GM04503 (cell line): ENCODE measurements at regions not wholly inside any gene's neighbourhood (a gene's known extent, or its start where the extent isn't known, plus 50 kb on each side); places are given as distances from the start of the nearest gene placed in this dataset.
"Not testable (repeated sequence)": the region's sequence is repeated elsewhere in the genome, so short reads cannot be mapped to it uniquely, and the experiment has no call there.

Experiments used
- DNase-seq: peaks from one replicate; pipeline ENCODE4 v3.0.0-alpha.2; 2012; ENCODE audit warnings: low read depth

DNA sequence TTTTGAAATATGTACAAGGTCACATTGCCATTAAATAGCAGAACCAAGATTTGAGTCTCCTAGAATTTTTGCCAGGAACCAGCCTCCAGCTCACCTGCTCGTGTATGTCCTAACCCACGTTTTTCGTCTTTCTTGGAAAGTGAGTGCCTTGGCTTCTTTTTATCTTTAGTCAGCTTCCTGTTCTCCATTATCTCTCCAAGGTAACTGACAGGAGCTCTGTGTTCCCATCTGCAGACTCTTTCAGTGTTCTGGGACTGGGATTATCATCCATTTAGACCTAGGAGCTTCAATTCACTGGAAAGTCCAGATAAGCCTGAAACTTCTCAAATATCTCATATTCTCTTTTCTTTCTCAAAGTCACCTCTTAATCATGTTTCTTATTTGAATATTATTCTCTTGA, 193.7 kb downstream of the ZIC5 start:
- no peak for DNase-seq

DNA sequence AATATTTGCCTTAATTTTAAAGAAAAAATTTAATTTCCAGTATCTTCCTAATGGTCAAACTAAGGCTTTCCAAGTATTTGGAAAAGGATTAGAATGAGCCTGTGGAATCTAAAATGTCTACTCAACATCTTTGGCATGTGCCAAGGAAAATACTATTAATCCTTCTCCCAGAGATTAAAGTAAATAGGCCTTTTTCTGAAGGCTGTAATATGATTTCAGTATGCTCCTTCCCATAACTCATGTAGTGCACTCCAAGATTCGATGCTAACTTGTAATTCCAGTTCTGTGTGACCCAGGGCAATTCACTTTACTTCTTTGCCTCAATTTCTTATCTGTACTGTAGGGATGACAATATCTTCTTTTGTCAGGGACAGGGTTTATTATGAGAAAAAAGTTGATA, 196.9 kb downstream of the ZIC5 start:
- no peak for DNase-seq

DNA sequence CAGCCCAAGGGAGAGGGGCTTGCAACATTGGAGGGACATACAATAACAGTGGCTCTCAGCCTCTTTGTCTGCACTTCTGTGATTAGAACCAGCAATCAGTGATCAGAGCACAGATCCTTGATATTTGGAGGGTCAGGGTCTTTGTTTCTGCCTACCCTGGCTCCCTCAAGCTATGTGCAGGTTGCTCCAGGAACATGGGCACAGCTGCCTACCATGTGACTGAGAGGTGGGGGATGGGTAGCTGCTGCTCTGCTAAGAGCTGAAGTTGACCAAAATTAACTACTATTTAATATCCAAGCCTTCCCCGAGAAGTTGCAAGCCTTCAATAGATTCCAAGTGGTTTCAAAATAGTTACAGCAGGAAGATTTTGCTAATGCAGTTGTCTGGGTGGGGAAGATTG, 202.6 kb downstream of the ZIC5 start:
- no peak for DNase-seq

DNA sequence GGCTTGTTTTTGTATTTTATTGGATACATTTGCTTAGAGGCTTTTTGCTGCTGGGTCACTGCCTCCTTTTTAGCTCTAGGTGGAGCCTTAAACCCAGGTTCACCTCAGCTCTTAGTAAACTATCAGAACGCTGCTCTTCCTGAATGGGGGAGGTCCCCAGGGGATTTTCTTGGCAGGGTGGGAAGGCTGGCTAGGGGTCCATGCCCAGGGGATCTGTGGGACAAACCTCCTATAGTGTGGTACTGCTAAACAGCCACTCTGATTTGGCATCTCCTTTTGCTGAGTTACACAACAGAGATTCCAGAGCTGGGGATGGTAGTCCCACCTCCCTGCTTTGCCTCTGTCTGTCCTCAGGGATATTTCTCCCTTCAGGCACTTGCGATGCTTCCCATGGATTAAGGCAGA, 204.9 kb downstream of the ZIC5 start:
- no peak for DNase-seq

DNA sequence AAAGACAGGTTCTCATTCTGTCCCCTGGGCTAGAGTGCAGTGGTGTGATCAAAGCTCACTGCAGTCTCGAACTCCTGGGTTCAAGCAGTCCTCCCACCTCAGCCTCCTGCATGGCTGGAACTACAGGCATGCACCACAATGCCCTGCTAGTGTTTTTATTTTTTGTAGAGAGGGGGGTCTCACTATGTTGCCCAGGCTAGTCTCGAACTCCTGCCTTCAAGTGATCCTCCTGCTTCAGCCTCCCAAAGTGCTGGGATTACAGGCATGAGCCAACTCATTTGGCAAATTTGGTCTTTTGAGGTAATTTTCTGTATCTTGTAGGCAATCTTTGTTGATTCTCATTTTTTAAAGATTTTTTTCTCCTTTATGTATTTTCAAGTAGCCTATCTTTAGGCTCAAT, 205.7 kb downstream of the ZIC5 start:
- no peak for DNase-seq

DNA sequence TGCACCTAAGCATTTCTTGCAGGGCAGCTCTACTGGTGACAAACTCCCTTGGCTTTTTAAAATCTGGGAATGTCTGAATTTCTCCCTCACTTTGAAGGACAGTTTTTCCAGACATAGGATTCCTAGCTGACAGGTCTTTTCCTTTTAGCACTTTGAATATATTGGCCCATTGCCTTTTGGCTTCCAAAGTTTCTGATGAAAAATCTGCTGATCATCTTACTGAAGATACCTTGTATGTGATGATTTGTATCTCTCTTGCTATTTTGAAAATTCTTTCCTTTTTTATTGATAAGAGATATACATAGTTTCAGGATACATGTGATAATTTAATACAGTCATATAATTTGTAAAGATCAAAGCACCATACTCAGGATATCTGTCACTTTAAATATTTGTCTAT, 211.1 kb downstream of the ZIC5 start:
- DNase-seq = no peak

DNA sequence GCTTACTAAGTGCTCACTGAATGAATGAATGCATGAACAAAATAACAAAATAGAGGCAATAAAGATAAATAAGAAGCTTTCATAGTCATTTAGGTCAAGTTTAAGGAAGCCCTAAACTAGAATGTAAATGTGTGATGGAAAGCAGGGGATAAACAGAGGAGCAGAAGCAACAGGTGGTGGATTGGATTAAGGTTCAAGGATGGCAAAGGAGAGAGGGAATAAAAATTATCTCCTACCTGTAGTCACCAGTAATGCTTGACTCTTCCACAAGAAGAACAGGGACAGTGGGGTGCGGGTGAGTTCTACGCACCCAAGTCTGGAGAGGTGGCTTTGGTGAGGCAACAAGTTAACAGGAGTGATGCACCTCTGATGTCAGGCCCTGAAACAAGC, 212.4 kb downstream of the ZIC5 start:
- DNase-seq = no peak

DNA sequence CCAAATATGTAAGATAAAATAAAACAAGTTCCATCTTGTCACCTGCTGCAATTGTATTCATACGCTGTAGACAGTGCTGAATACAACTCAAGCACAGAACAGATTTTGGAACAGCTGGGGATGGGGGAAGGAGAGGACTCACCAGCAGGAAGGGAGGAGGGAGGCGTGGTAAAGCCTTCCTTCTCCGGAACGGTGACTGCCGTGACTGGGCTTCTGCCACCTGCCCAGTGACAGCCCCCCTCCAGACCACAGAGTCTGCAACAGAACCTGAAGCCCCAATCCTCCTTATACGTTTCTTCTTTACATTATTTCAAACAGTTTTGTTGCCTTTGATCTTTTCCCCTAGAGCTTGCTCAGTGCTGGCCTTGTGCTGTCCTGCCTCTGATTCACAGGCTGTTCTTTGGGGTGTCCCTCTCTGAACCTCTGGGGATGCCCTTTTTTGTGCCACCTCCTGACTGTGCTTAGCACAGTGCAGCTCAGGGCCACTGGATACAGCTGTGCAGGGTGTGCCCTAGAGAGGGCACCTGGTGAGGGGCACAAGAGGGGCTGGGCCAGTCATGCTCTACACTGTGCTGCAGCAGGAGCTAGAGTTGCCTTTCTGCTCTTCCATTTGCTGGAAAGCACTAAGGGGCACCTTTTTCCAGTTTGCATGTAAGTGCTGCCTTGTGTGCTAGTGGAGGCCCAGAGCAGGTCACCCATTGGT, 213.0 kb downstream of the ZIC5 start:
- no peak for DNase-seq

DNA sequence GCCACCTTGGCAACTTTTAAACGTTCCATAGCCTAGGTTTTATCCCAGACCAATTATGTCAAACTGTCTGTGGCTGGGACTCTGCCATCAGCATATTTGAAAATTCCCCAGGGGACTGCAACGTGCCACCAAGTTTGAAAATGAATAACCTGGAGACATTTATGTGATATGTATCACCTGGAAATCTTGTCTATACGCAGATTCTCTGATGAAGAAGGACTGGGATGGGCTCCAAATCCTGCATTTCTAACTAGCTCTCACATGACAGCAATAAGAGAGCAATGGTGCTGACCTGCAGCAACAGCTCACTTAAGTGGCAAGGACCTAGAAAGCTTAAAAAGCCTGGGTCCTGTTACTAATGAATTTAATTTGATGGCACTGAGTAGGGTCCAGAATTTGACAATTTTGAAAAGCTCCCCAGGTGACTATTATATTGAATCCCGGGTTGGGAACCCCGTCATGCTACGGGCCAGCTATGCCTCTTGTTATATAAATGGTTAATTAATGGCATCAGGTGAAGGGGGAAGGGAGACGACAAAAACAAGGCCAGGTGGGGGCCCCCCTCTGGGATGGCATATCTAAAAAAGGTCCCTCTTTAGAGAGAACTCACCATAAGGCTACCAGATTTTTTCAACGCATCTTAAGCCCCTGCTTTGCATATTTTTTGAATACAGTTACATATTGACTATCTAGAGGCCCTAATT, 213.7 kb downstream of the ZIC5 start:
- DNase-seq = no peak

DNA sequence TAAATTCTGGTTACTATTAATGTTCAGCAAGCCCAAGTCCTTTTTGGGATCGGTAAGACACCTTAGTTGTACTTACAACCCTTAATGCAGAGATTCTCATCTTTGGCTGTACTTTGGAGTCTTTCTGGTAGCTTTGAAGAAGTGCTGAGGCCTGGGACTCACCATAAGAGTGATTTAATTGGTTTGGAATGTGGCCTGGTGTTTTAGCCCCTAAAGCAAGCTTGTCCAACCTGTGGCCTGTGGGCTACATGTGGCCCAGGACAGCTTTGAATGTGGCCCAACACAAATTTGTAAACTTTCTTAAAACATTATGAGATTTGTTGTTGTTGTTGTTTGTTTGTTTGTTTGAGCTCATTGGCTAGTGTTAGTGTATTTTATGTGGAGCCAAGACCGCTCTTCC, 215.3 kb downstream of the ZIC5 start:
- no peak for DNase-seq

DNA sequence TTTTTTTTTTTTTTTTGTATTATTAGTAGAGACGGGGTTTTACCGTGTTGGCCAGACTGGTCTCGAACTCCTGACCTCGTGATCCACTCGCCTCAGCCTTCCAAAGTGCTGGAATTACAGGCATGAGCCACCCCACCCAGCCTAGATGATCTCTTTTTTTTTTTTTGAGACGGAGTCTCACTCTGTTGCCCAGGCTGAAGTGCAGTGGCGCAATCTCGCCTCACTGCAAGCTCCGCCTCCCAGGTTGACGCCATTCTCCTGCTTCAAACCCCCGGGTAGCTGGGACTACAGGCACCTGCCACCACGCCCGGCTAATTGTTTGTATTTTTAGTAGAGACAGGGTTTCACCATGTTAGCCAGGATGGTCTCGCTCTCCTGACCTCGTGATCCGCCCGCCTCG, 216.8 kb downstream of the ZIC5 start:
- not testable (repeated sequence) for DNase-seq

DNA sequence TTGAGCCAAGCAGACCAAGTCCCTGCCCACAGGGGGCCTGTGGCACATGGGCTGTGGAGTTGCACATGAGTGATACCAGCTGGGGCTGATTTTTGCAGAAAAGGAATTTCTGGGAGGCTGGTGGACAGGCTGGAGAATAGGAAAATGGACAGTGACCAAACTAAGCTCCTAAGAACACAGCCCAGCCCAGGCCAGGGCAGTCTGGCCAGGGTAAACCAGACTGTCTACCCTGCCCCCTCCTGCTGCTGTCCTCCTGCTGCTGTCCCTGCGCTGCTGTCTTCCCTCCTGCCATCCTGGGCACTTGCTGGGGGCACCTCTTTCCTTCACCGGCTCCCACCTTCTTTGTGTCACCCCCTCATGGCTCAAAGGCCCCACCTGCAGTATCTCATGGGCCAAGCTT, 219.2 kb downstream of the ZIC5 start:
- no peak for DNase-seq

DNA sequence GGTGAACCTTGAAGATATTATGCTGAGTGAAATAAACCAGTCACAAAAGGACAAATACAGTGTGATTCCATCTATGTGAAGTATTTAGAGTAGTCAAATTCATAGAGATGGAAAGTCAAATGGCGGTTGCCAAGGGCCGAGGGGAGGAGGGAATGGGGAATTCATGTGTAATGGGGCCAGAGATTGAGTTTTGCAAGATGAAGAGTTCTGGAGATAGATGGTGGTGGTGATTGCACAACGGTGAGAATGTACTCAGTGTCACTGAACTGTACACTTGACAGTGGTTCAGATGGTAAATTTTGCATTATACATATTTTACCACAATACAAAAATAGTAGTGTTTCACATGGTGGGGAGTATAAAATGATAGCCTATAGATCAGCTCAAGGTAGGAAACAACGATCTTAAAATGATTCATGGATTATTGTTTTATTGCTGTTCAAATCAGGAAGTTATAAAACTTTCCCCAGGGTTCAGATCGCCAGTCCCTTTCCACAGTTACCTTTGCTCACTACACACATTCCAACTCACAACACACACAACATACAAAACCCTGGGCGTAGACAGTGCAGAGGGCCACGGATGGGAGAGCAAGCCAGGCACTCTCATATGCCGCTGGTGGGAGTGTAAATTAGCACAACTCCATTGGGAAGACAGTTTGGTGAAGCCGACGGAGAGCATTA, 219.9 kb downstream of the ZIC5 start:
- DNase-seq = no peak

DNA sequence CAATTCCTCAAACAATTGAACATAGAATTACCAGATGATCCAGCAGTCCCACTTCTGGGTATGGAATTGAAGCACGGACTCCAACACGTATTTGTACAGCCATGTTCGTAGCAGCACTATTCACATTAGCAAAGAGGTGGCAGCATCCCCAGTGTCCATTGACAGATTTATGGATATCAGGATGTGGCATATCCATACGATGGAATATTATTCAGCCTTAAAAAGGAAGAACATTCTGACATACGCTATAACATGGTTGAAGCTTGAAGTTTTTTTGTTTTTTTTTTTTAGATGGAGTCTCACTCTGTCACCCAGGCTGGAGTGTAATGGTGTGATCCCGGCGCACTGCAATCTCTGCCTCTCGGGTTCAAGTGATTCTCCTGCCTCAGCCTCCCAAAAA, 220.6 kb downstream of the ZIC5 start:
- DNase-seq = no peak

DNA sequence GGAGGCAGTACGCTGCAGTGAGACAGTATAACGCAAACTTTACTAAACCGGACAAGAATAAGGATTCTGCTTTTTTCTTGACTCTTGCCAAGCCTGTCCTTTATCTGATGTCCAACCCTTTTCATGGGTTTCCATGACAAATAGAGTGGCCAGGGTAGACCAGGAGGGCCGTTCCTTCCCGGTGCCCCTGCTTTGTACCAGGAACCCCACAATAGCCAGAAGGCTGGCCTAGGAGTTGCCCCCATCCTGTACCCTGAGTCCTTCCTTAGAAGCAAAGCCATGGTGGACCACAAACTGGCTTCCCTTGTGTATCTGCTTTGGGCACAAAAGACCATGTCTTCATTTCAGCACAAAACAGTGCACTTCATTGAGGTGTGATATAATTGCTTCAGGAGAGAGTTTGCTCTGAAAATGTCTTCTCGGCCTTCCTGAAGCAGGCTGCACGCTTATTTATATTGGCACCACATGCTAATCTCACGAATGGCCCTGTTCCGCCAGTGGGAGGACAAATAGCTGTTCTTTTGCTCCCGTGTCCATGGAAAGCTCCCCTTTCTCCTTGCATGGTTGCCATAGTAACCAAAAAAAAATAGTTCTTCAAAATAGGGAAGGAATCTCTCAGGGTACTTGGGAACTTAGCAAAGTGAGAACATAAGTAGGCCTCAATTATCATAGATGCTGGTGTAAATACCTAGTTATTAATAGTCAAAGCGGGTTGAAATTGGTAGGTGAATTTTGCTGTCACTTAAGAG, 222.1 kb downstream of the ZIC5 start:
- DNase-seq = no peak

DNA sequence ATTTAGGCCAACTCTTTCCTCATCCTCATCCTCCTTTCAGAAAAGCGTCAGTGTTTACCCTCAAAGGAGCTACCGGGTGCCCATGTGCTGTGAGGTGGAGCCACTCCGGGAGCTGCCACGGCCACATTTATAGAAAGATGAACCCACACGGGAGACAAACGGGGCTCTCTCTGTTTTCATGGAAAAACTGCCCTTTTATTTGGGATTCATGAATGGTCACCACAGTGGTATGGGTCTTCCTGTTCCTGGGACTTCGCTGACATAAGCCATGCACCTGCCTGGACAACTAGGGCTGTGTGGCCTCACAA, 224.2 kb downstream of the ZIC5 start:
- DNase-seq = no peak

DNA sequence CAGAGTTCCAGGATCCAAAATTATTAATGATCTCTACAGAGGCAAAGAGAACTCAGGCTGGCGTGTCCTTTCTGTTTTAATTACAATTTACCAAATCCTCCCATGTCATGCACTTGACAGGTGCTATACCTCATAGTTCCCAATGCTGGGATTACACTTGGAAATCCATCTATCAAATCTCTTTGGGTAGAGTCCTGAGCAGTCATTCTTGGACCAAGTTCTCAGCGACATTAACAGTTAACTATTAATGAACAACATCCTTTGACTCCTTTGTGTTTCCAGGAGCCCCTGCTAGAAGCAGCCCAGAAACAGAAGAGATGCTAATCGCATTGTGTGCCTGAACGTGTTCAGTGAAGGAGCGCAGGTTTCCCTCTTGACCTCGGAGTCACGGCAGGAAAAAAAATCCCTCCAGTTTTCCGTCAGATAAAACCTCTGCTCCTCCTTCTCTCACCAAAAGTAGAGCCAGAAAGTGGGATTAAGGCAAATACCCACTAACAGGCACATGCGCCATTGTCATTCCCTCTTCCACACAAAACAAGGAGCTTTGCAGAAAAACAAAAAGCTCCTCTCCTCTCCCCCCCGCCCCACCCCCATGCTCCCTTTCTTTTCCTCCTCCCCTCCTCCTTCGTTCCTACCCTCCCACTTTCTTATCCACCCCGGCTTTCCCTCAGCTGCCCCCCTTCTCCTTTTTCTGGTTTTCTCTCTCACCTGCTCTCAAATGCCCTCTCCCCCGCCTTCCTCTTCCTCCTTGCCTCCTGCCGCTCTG, 224.7 kb downstream of the ZIC5 start:
- no peak for DNase-seq

DNA sequence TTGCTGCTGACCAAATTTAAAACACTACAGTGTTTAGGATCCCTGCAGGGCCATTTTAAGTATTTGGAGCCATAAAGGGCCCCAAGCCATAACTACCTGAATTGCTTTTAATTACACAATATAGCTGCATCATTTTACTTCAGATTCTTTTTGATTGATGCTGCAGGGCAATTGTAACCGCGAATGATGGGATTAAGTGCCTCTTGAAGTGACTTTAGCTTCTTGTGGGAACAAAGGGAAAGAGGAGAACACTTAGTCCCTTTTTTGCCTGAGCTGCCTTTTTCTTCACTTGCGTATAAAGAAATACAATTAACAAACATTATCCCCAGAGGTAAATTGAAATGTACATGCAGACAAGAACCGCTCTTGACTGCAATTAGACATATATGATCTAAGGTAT, 228.5 kb downstream of the ZIC5 start:
- no peak for DNase-seq

DNA sequence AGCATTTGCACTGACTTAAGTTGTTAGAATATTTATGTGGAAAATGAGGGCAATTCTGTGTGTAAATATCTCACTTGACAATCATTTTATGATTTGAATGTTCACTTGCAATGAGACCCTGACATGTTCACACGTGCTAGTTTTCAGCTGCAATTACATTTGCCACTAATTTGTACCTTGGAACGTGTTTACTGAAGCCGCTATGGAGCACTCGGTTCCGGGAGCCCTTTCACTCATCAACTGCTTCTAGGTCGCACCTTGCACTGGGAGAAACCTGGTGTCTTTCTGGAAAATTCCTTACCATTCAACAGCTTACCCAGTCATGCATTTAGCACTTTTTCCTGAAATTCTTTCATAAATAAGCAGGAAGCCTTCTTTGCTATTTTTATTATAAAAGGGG, 229.6 kb downstream of the ZIC5 start:
- DNase-seq = no peak

DNA sequence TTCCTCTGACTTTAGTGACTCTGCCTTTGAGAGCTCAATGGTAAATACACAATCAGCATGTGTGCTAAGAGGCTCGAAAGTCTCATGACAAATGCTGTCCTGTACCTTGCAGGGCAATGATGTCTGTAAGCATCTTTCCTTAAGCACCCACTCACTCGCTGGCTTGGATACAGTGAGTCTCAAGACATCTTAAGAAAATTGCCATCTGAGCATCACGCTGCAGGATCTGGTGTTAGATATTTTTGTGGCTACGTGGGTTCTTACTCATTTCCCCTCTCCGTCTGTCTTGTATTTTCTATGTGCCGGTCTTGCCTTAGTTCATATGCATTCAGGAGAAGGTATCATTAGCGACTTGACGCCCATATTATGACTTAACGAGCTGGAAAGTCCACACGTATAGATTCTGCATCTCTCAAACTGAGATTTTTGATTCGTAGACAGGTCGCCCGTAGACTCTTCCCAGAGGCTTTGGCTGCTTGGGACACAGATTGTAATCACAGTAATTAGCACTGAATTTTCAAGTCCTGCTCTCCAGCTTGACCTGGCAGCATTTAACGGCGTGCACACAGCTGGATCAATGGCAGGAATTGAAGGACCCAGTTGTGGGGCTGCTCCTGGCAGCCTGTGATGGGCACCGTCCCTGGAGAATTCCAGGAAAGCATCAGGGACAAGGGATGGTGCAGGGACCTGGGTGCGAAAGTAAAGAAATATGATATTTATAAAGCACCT, 231.2 kb downstream of the ZIC5 start:
- DNase-seq = no peak

DNA sequence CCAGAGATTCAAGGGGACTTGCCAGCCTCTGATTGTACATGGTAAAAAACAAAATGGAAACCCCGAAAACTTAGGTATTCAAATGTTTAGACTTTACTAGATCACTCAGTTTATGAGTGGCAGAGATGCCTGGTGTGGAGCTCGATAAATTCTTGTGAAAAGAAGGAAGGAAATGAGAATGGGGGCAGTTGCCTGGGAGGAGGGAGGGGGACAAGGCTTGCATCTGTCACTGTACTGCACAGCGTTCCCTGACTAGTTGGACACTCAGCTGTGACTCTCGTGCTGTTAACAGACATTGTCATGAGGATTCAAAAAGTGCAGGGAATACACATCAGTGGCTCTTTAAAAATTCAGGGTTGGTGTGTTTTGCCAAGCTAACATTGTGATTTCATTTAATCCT, 232.9 kb downstream of the ZIC5 start:
- no peak for DNase-seq
